Keratinocyte (primary cell): ENCODE measurements at regions not wholly inside any gene's neighbourhood (a gene's known extent, or its start where the extent isn't known, plus 50 kb on each side); places are given as distances from the start of the nearest gene placed in this dataset.

Experiments used
- DNase-seq: peaks from one replicate; pipeline ENCODE4 v3.0.0-alpha.2; 2011; ENCODE audit warnings: low read depth, missing footprints, low spot score
- FAIRE-seq: peaks from 2 replicates; lab custom pipeline; 2011; peaks lifted over from hg19 to GRCh38; lab: Jason Lieb, UNC
- H2AFZ ChIP-seq: 2 replicates; pipeline ENCODE4 v1.6.0; 2012; ENCODE audit warnings: low read length, control low read depth, inconsistent platforms; ENCODE audit not compliant: control insufficient read depth
- H3K27ac ChIP-seq: 2 replicates; pipeline ENCODE4 v1.5.1; 2011; ENCODE audit warnings: low read length; ENCODE audit not compliant: control insufficient read depth, insufficient read depth
- H3K27me3 ChIP-seq: 3 replicates; pipeline ENCODE4 v1.6.0; 2011; ENCODE audit warnings: low read length; ENCODE audit not compliant: control insufficient read depth, insufficient read depth; ENCODE audit errors: extremely low read depth
- H3K36me3 ChIP-seq, 2 experiments: 2 replicates in 1 of 2; 3 replicates in 1 of 2; pipeline ENCODE4 v1.5.1; 2011; ENCODE audit warnings: low read length in 2 of 2, mild to moderate bottlenecking in 1 of 2; ENCODE audit not compliant: control insufficient read depth in 2 of 2, insufficient read depth in 2 of 2; ENCODE audit errors: extremely low read depth in 1 of 2
- H3K4me1 ChIP-seq: 3 replicates; pipeline ENCODE4 v1.5.1; 2011; ENCODE audit warnings: low read length; ENCODE audit not compliant: control insufficient read depth, insufficient read depth; ENCODE audit errors: extremely low read depth
- H3K4me2 ChIP-seq: 3 replicates; pipeline ENCODE4 v1.6.0; 2011; ENCODE audit warnings: low read depth, low read length; ENCODE audit not compliant: control insufficient read depth, insufficient read depth; ENCODE audit errors: extremely low read depth
- H3K4me3 ChIP-seq, 3 experiments: fragments of 200-600 bp in 1 of 3; sonication (generic) in 1 of 3; 2 replicates in 2 of 3; 3 replicates in 1 of 3; pipeline ENCODE4 v1.5.1; 2011 to 2016; ENCODE audit warnings: low read length in 3 of 3, mild to moderate bottlenecking in 3 of 3, control low read depth in 2 of 3, inconsistent platforms in 1 of 3, low read depth in 1 of 3, mixed read lengths in 1 of 3, mixed run types in 1 of 3, moderate library complexity in 1 of 3; ENCODE audit not compliant: control insufficient read depth in 2 of 3, insufficient read depth in 2 of 3; ENCODE audit errors: extremely low read depth in 1 of 3
- H3K79me2 ChIP-seq: 2 replicates; pipeline ENCODE4 v1.6.0; 2012; ENCODE audit warnings: low read length; ENCODE audit not compliant: control insufficient read depth, insufficient read depth
- H3K9ac ChIP-seq: 3 replicates; pipeline ENCODE4 v1.6.0; 2011; ENCODE audit warnings: low read length; ENCODE audit not compliant: control insufficient read depth, insufficient read depth; ENCODE audit errors: extremely low read depth
- H3K9me1 ChIP-seq: 3 replicates; pipeline ENCODE4 v1.6.0; 2011; ENCODE audit warnings: low read length; ENCODE audit not compliant: control insufficient read depth, insufficient read depth; ENCODE audit errors: extremely low read depth
- H3K9me3 ChIP-seq: 2 replicates; pipeline ENCODE4 v1.5.1; 2012; ENCODE audit warnings: low read depth, low read length; ENCODE audit not compliant: control insufficient read depth
- H4K20me1 ChIP-seq: 3 replicates; pipeline ENCODE4 v1.6.0; 2011; ENCODE audit warnings: low read length; ENCODE audit not compliant: control insufficient read depth, insufficient read depth; ENCODE audit errors: extremely low read depth
- EZH2 ChIP-seq: IDR thresholded peaks from one replicate; pipeline ENCODE4 v1.6.1; 2012; ENCODE audit warnings: inconsistent platforms, mild to moderate bottlenecking, low read length, moderate library complexity
- dilution Hi-C: fragments of 300-500 bp; cut with MboI; formaldehyde crosslinking; loops from one replicate; pipeline ENCODE4 v1.7.0; 2020; ENCODE audit warnings: low sequenced_read_pairs; ENCODE audit not compliant: extremely low pct_ligation_motif_present
- TF ChIP-seq, protein P1 (sequence below), 3 experiments: IDR thresholded peaks in 1 of 3; conservative IDR thresholded peaks in 1 of 3; optimal IDR thresholded peaks in 1 of 3; 2 replicates in 2 of 3; 3 replicates in 1 of 3; pipeline versions ENCODE3 to v1.5.1; 2011; ENCODE audit warnings: low read length in 3 of 3, mild to moderate bottlenecking in 3 of 3, moderate library complexity in 2 of 3, control low read depth in 1 of 3, inconsistent platforms in 1 of 3; ENCODE audit not compliant: insufficient read depth in 2 of 3; ENCODE audit errors: extremely low read depth in 1 of 3

DNA sequence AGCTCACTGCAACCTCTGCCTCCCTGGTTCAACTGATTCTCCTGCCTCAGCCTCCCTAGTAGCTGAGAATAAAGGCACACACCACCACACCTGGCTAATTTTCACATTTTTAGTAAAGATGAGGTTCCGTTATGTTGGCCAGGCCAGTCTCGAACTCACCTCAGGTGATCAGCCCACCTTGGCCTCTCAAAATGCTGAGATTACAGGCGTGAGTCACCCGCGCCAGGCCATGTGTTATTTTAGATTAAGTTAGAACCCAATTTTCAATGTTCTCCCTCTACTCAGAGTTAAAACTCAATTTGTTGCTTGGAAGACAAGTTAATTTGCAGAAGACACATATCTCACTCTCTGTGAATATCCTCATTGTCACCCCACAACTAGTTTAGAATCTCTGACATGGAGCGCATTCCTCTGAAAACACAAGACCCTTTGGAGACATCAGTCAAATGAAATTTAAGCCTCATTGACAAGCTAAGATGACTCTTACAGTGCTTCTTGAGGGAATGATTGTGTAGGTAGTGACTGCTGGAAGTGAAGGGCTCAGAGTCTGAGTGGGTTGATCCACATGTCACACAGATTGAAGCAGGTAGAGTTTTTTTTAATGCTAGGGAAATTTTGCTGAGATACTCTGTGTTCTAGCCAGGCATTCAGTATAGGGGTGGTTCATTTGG lies 60.6 kb upstream of the FRMD4B start:
- no peak overlapping the region for H2AFZ ChIP-seq
- TF ChIP-seq, protein P1, sequence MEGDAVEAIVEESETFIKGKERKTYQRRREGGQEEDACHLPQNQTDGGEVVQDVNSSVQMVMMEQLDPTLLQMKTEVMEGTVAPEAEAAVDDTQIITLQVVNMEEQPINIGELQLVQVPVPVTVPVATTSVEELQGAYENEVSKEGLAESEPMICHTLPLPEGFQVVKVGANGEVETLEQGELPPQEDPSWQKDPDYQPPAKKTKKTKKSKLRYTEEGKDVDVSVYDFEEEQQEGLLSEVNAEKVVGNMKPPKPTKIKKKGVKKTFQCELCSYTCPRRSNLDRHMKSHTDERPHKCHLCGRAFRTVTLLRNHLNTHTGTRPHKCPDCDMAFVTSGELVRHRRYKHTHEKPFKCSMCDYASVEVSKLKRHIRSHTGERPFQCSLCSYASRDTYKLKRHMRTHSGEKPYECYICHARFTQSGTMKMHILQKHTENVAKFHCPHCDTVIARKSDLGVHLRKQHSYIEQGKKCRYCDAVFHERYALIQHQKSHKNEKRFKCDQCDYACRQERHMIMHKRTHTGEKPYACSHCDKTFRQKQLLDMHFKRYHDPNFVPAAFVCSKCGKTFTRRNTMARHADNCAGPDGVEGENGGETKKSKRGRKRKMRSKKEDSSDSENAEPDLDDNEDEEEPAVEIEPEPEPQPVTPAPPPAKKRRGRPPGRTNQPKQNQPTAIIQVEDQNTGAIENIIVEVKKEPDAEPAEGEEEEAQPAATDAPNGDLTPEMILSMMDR (optimal IDR thresholded peaks at IDR 0.05 in 1 of 3, IDR thresholded peaks at IDR 0.05 in 1 of 3, conservative IDR thresholded peaks at IDR 0.05 in 1 of 3; ENCODE audit: extremely low read depth in 1 of 3, insufficient read depth in 2 of 3, low read length in 3 of 3) = no peak
- TF ChIP-seq EZH2 = no peak
- H3K4me3 ChIP-seq = no peak overlapping the region
- dilution Hi-C loops = no loop called here
- FAIRE-seq (no peak), DNase-seq (no peak)
- no peaks in the 10 kb centered on the region for H3K9me3 ChIP-seq
- no peak overlapping the region for H3K27ac ChIP-seq
- H3K4me2 ChIP-seq = no peak overlapping the region
- no peaks in the 10 kb centered on the region for H4K20me1 ChIP-seq
- no peaks in the 10 kb centered on the region for H3K36me3 ChIP-seq
- no peaks in the 10 kb centered on the region for H3K27me3 ChIP-seq
- peaks cover 2% of the 10 kb centered on the region for H3K9me1 ChIP-seq
- H3K79me2 ChIP-seq = peaks cover 99% of the 10 kb centered on the region
- H3K9ac ChIP-seq = no peak overlapping the region
- peaks cover 4% of the 10 kb centered on the region for H3K4me1 ChIP-seq

DNA sequence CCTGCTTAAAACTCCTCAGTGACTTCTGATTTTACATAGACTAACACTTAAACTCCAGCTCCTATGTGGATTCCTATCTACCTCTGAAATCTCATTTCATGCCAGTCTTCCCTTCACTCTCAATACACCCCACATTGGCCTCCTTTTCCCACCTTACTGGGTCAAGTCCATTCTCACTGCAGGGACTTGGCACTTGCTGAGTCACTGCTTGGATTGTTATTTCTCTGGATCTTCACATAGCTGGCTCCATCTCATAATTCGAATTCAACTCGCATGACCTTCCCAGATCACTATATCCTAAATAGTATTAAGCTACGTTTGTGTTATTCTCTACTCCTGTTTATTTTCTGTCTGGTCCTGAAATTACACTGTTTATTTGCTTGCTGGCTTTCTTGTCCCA lies 59.6 kb upstream of the FRMD4B start:
- H3K4me1 ChIP-seq = peaks cover 6% of the 10 kb centered on the region
- DNase-seq = no peak
- H3K4me3 ChIP-seq = no peak overlapping the region
- H3K27ac ChIP-seq = no peak overlapping the region
- H3K4me2 ChIP-seq = peak overlapping the region; percentile 58
- TF ChIP-seq, protein P1 (optimal IDR thresholded peaks at IDR 0.05 in 1 of 3, IDR thresholded peaks at IDR 0.05 in 1 of 3, conservative IDR thresholded peaks at IDR 0.05 in 1 of 3; ENCODE audit: extremely low read depth in 1 of 3, insufficient read depth in 2 of 3, low read length in 3 of 3) = no peak
- no peak for TF ChIP-seq EZH2
- no peak overlapping the region for H2AFZ ChIP-seq
- no peaks in the 10 kb centered on the region for H3K9me3 ChIP-seq
- H4K20me1 ChIP-seq = no peaks in the 10 kb centered on the region
- peaks cover 98% of the 10 kb centered on the region for H3K79me2 ChIP-seq
- peaks cover 2% of the 10 kb centered on the region for H3K9me1 ChIP-seq
- H3K36me3 ChIP-seq = no peaks in the 10 kb centered on the region
- FAIRE-seq = peak; percentile 23
- dilution Hi-C loops = no loop called here
- H3K9ac ChIP-seq = no peak overlapping the region
- no peaks in the 10 kb centered on the region for H3K27me3 ChIP-seq
